Activated CD4-positive, alpha-beta T cell treated with anti-CD3 and anti-CD28 coated beads for 36 hours (primary cell): ENCODE measurements at regions not wholly inside any gene's neighbourhood (a gene's known extent, or its start where the extent isn't known, plus 50 kb on each side); places are given as distances from the start of the nearest gene placed in this dataset.
A peak's percentile ranks its signal among the peaks of the same experiment; 100 is the strongest.

ENCODE experiments used
- ATAC-seq: fragments of 200-7000 bp; cut with Tn5 transposase; one replicate; pipeline ENCODE4 v1.10.0; 2021; ENCODE audit warnings: mild to moderate bottlenecking, moderate library complexity
- CTCF ChIA-PET: fragments of 350-600 bp; sonication (Branson Sonifier 250); formaldehyde crosslinking; loops from one replicate; lab custom pipeline; 2021; ENCODE audit warnings: antibody characterized with exemption; lab: Charles Lee
- POLR2A ChIA-PET: fragments of 350-600 bp; sonication (Branson Sonifier 250); formaldehyde crosslinking; loops from one replicate; lab custom pipeline; 2021; ENCODE audit warnings: antibody characterized with exemption, inconsistent platforms; lab: Charles Lee
- DNase-seq: peaks from one replicate; pipeline ENCODE4 v3.0.0-alpha.2; 2020
- H3K27ac Mint-ChIP-seq: one replicate; pipeline ENCODE4 v1.8.0; 2021; ENCODE audit warnings: mixed read lengths
- H3K27me3 Mint-ChIP-seq: one replicate; pipeline ENCODE4 v1.8.0; 2021; ENCODE audit warnings: mixed read lengths
- H3K36me3 Mint-ChIP-seq: one replicate; pipeline ENCODE4 v1.8.0; 2021; ENCODE audit warnings: low read depth, mixed read lengths
- H3K4me1 Mint-ChIP-seq: one replicate; pipeline ENCODE4 v1.8.0; 2021; ENCODE audit warnings: mixed read lengths
- H3K4me3 Mint-ChIP-seq: one replicate; pipeline ENCODE4 v1.8.0; 2021; ENCODE audit warnings: mild to moderate bottlenecking, moderate library complexity, mixed read lengths
- H3K9me3 Mint-ChIP-seq: one replicate; pipeline ENCODE4 v1.8.0; 2021; ENCODE audit warnings: low read depth, mixed read lengths
- intact Hi-C, 2 experiments: fragments of 100-400 bp; cut with DNase I in 1 of 2; cut with micrococcal nuclease in 1 of 2; formaldehyde crosslinking; loops; one replicate each; pipeline versions ENCODE4 v1.14.2 to v1.15.1; 2022 to 2024; cut with DNase I, micrococcal nuclease

GRCh38 chr4:10949039-10949733 lies 264.6 kb upstream of the CLNK start:
- ATAC-seq (no peak), DNase-seq (no peak)
- Mint-ChIP-seq H3K9me3 (no peaks in the 10 kb centered on the region), H3K27ac (no peak overlapping the region), H3K27me3 (no peaks in the 10 kb centered on the region), H3K4me1 (no peaks in the 10 kb centered on the region), H3K4me3 (no peak overlapping the region), H3K36me3 (no peaks in the 10 kb centered on the region)
- intact Hi-C loops: no loop called here
- CTCF ChIA-PET: no interaction called here
- POLR2A ChIA-PET: no interaction called here

- ATAC-seq (no peak), DNase-seq (no peak)
- ChIA-PET CTCF (no interaction called here), POLR2A (no interaction called here)
- intact Hi-C loops: no loop called here
- Mint-ChIP-seq H3K4me3 (no peak overlapping the region), H3K27me3 (peaks cover under 1% of the 10 kb centered on the region), H3K4me1 (no peaks in the 10 kb centered on the region), H3K36me3 (no peaks in the 10 kb centered on the region), H3K9me3 (peaks cover under 1% of the 10 kb centered on the region), H3K27ac (no peak overlapping the region)
These were observed 263.3 kb upstream of the CLNK start for GRCh38 chr4:10947898-10948297.

- ATAC-seq: no peak
- CTCF ChIA-PET: no interaction called here
- no peaks in the 10 kb centered on the region for H3K36me3 Mint-ChIP-seq
- H3K27ac Mint-ChIP-seq: no peak overlapping the region
- POLR2A ChIA-PET: no interaction called here
- H3K27me3 Mint-ChIP-seq: peaks cover 2% of the 10 kb centered on the region
- no peaks in the 10 kb centered on the region for H3K4me1 Mint-ChIP-seq
- peaks cover 15% of the 10 kb centered on the region for H3K9me3 Mint-ChIP-seq
- no peak for DNase-seq
- intact Hi-C loops: no loop called here
- no peak overlapping the region for H3K4me3 Mint-ChIP-seq
These were observed 259.8 kb upstream of the CLNK start for GRCh38 chr4:10944321-10944720.

- H3K4me1 Mint-ChIP-seq: no peaks in the 10 kb centered on the region
- DNase-seq (no peak), ATAC-seq (no peak)
- POLR2A ChIA-PET: no interaction called here
- H3K27me3 Mint-ChIP-seq: peaks cover 2% of the 10 kb centered on the region
- H3K4me3 Mint-ChIP-seq: no peak overlapping the region
- no peak overlapping the region for H3K27ac Mint-ChIP-seq
- intact Hi-C loops: no loop called here
- CTCF ChIA-PET: no interaction called here
- H3K36me3 Mint-ChIP-seq: no peaks in the 10 kb centered on the region
- peaks cover 17% of the 10 kb centered on the region for H3K9me3 Mint-ChIP-seq
These were observed 257.6 kb upstream of the CLNK start for GRCh38 chr4:10942156-10942555.

GRCh38 chr4:10929818-10930217 lies 245.2 kb upstream of the CLNK start:
- intact Hi-C loops: no loop called here
- H3K27me3 Mint-ChIP-seq: no peaks in the 10 kb centered on the region
- ChIA-PET CTCF (interaction anchor here (0.6 to 0.7 kb wide), 2 partner anchors 12 to 1050 kb away, joined by 3 read pairs; no protein-coding TSS in a partner anchor), POLR2A (no interaction called here)
- H3K9me3 Mint-ChIP-seq: no peaks in the 10 kb centered on the region
- H3K27ac Mint-ChIP-seq: no peak overlapping the region
- H3K36me3 Mint-ChIP-seq: no peaks in the 10 kb centered on the region
- H3K4me1 Mint-ChIP-seq: no peaks in the 10 kb centered on the region
- ATAC-seq (no peak), DNase-seq (no peak)
- H3K4me3 Mint-ChIP-seq: no peak overlapping the region

GRCh38 chr4:10925996-10926395 lies 241.4 kb upstream of the CLNK start:
- intact Hi-C loops: no loop called here
- ChIA-PET POLR2A (no interaction called here), CTCF (interaction anchor here (1.3 kb wide), 1 partner anchor 15 kb away, joined by 3 read pairs; no protein-coding TSS in a partner anchor)
- Mint-ChIP-seq H3K4me3 (no peak overlapping the region), H3K27me3 (no peaks in the 10 kb centered on the region), H3K4me1 (no peaks in the 10 kb centered on the region), H3K9me3 (no peaks in the 10 kb centered on the region), H3K27ac (no peak overlapping the region), H3K36me3 (no peaks in the 10 kb centered on the region)
- no peak for ATAC-seq
- no peak for DNase-seq

- ATAC-seq: no peak
- ChIA-PET CTCF (no interaction called here), POLR2A (no interaction called here)
- DNase-seq: no peak
- intact Hi-C loops: no loop called here
- H3K4me1 Mint-ChIP-seq: no peaks in the 10 kb centered on the region
- H3K27me3 Mint-ChIP-seq: no peaks in the 10 kb centered on the region
- no peak overlapping the region for H3K4me3 Mint-ChIP-seq
- H3K36me3 Mint-ChIP-seq: no peaks in the 10 kb centered on the region
- no peaks in the 10 kb centered on the region for H3K9me3 Mint-ChIP-seq
- H3K27ac Mint-ChIP-seq: no peak overlapping the region
These were observed 239.7 kb upstream of the CLNK start for GRCh38 chr4:10924274-10924673.

- peaks cover 2% of the 10 kb centered on the region for H3K27me3 Mint-ChIP-seq
These were observed 233.0 kb upstream of the CLNK start for GRCh38 chr4:10917566-10917965.

GRCh38 chr4:10898072-10898471 lies 213.5 kb upstream of the CLNK start:
- POLR2A ChIA-PET: no interaction called here
- Mint-ChIP-seq H3K27me3 (peaks cover 9% of the 10 kb centered on the region), H3K36me3 (no peaks in the 10 kb centered on the region), H3K4me3 (no peak overlapping the region), H3K4me1 (peaks cover 9% of the 10 kb centered on the region), H3K27ac (no peak overlapping the region), H3K9me3 (no peaks in the 10 kb centered on the region)
- CTCF ChIA-PET: no interaction called here
- intact Hi-C loops: no loop called here
- DNase-seq: no peak
- no peak for ATAC-seq

More at GRCh38 chr4:10917566-10917965, 233.0 kb upstream of the CLNK start:
- Mint-ChIP-seq H3K4me3 (no peak overlapping the region), H3K27ac (no peak overlapping the region), H3K36me3 (no peaks in the 10 kb centered on the region), H3K9me3 (peaks cover 2% of the 10 kb centered on the region), H3K4me1 (no peaks in the 10 kb centered on the region)
- intact Hi-C loops: no loop called here
- POLR2A ChIA-PET: no interaction called here
- CTCF ChIA-PET: interaction anchor here (0.6 kb wide), 1 partner anchor 12 kb away, joined by 3 read pairs; no protein-coding TSS in a partner anchor
- ATAC-seq: no peak
- DNase-seq: no peak

GRCh38 chr4:10897076-10897475 lies 212.5 kb upstream of the CLNK start:
- no peak overlapping the region for H3K4me3 Mint-ChIP-seq
- ChIA-PET POLR2A (no interaction called here), CTCF (no interaction called here)
- H3K9me3 Mint-ChIP-seq: no peaks in the 10 kb centered on the region
- no peak overlapping the region for H3K27ac Mint-ChIP-seq
- DNase-seq (no peak), ATAC-seq (no peak)
- H3K4me1 Mint-ChIP-seq: peaks cover 9% of the 10 kb centered on the region
- intact Hi-C loops: no loop called here
- H3K27me3 Mint-ChIP-seq: peaks cover 9% of the 10 kb centered on the region
- H3K36me3 Mint-ChIP-seq: no peaks in the 10 kb centered on the region

GRCh38 chr4:10893395-10893794 lies 208.8 kb upstream of the CLNK start:
- CTCF ChIA-PET: interaction anchor here (0.7 kb wide), 1 partner anchor 595 kb away, joined by 3 read pairs; no protein-coding TSS in a partner anchor
- DNase-seq: peak; percentile 5

GRCh38 chr4:10891866-10892265 lies 207.3 kb upstream of the CLNK start:
- intact Hi-C loops: no loop called here
- POLR2A ChIA-PET: no interaction called here
- H3K4me1 Mint-ChIP-seq: peaks cover 9% of the 10 kb centered on the region
- H3K9me3 Mint-ChIP-seq: no peaks in the 10 kb centered on the region
- DNase-seq (no peak), ATAC-seq (no peak)
- no peak overlapping the region for H3K27ac Mint-ChIP-seq
- H3K27me3 Mint-ChIP-seq: peaks cover 9% of the 10 kb centered on the region
- CTCF ChIA-PET: interaction anchor here (0.9 kb wide), 1 partner anchor 9 kb away, joined by 3 read pairs; no protein-coding TSS in a partner anchor
- H3K4me3 Mint-ChIP-seq: no peak overlapping the region
- no peaks in the 10 kb centered on the region for H3K36me3 Mint-ChIP-seq

More at GRCh38 chr4:10893395-10893794, 208.8 kb upstream of the CLNK start:
- no peak overlapping the region for H3K4me3 Mint-ChIP-seq
- no peaks in the 10 kb centered on the region for H3K9me3 Mint-ChIP-seq
- peaks cover 9% of the 10 kb centered on the region for H3K4me1 Mint-ChIP-seq
- intact Hi-C loops: no loop called here
- no peak overlapping the region for H3K27ac Mint-ChIP-seq
- no peaks in the 10 kb centered on the region for H3K36me3 Mint-ChIP-seq
- ATAC-seq: no peak
- peaks cover 9% of the 10 kb centered on the region for H3K27me3 Mint-ChIP-seq
- POLR2A ChIA-PET: interaction anchor here (0.6 kb wide), 1 partner anchor 69 kb away, joined by 4 read pairs; no protein-coding TSS in a partner anchor
